ENCODE measurements at regions not wholly inside any gene's neighbourhood (a gene's known extent, or its start where the extent isn't known, plus 50 kb on each side); places are given as distances from the start of the nearest gene placed in this dataset.

GRCh38 chr3:18715208-18715607 lies 290.1 kb upstream of the SATB1 start:
- Histone ChIP-seq H4K5ac (ENCODE audit: insufficient read length, low read depth, low read length) (no peak overlapping the region), H3T11ph (ENCODE audit: low read length) (no peak overlapping the region), H3K23ac (ENCODE audit: insufficient read length, low read depth, low read length) (no peak overlapping the region), H2AFZ (ENCODE audit: low read length) (no peak overlapping the region), H3K23me2 (ENCODE audit: insufficient read length, low read depth, low read length, poor library complexity, severe bottlenecking) (no peaks in the 10 kb centered on the region), H3K4me2 (ENCODE audit: insufficient read depth, insufficient read length, low read length) (no peak overlapping the region), H2BK12ac (ENCODE audit: insufficient read length, low read depth, low read length) (no peak overlapping the region), H3K9me3 (ENCODE audit: control insufficient read depth, low read depth, low read length) (no peaks in the 10 kb centered on the region), H2BK20ac (ENCODE audit: low read depth, low read length, poor library complexity, severe bottlenecking) (no peak overlapping the region), H2AK5ac (ENCODE audit: insufficient read length, low read length) (no peak overlapping the region), H3K9ac (ENCODE audit: extremely low read depth, insufficient read length, low read length) (no peak overlapping the region), H3K18ac (ENCODE audit: insufficient read length, low read depth, low read length) (no peak overlapping the region), H2BK5ac (ENCODE audit: insufficient read length, low read length) (no peak overlapping the region), H3K27me3 (ENCODE audit: insufficient read depth, low read length) (no peaks in the 10 kb centered on the region), H3K4me1 (ENCODE audit: insufficient read depth, low read length) (no peaks in the 10 kb centered on the region), H3K56ac (ENCODE audit: insufficient read length, low read depth, low read length) (no peak overlapping the region), H4K91ac (ENCODE audit: insufficient read length, low read depth, low read length) (no peak overlapping the region), H4K20me1 (ENCODE audit: control insufficient read depth, insufficient read depth, insufficient read length) (no peaks in the 10 kb centered on the region), H2BK15ac (ENCODE audit: low read depth, low read length) (no peak overlapping the region), H3K27ac (ENCODE audit: insufficient read length, low read depth, low read length) (no peak overlapping the region), H3K79me2 (ENCODE audit: insufficient read depth, low read length) (no peaks in the 10 kb centered on the region), H2BK120ac (ENCODE audit: low read depth, low read length, poor library complexity, severe bottlenecking) (no peak overlapping the region), H3K14ac (ENCODE audit: insufficient read depth, low read length) (no peak overlapping the region), H3K4ac (ENCODE audit: low read depth, low read length) (no peak overlapping the region), H3K79me1 (ENCODE audit: insufficient read depth, low read depth, low read length, poor library complexity, severe bottlenecking) (no peaks in the 10 kb centered on the region), H4K8ac (replicated peaks; ENCODE audit: insufficient read length, low read depth, low read length) (no peak overlapping the region)
- H3K4me1 Mint-ChIP-seq, result peaks cover 0 to 3% of the 10 kb centered on the region in 2 experiments; a peak in 2 of 4 replicates
- TF ChIP-seq, protein P1, sequence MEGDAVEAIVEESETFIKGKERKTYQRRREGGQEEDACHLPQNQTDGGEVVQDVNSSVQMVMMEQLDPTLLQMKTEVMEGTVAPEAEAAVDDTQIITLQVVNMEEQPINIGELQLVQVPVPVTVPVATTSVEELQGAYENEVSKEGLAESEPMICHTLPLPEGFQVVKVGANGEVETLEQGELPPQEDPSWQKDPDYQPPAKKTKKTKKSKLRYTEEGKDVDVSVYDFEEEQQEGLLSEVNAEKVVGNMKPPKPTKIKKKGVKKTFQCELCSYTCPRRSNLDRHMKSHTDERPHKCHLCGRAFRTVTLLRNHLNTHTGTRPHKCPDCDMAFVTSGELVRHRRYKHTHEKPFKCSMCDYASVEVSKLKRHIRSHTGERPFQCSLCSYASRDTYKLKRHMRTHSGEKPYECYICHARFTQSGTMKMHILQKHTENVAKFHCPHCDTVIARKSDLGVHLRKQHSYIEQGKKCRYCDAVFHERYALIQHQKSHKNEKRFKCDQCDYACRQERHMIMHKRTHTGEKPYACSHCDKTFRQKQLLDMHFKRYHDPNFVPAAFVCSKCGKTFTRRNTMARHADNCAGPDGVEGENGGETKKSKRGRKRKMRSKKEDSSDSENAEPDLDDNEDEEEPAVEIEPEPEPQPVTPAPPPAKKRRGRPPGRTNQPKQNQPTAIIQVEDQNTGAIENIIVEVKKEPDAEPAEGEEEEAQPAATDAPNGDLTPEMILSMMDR (conservative IDR thresholded peaks at IDR 0.05), result no peak
- no peaks in the 10 kb centered on the region for H3K27me3 Mint-ChIP-seq (ENCODE audit: low read depth)
- no peak overlapping the region for H3K4me3 Mint-ChIP-seq
- DNase-seq, result no peak
- no peak overlapping the region for H3K27ac Mint-ChIP-seq
- H3K36me3 Mint-ChIP-seq (ENCODE audit: insufficient read depth in 1 of 3, low read depth in 3 of 3), result no peaks in the 10 kb centered on the region
- H3K9me3 Mint-ChIP-seq, result no peaks in the 10 kb centered on the region
